ENCODE measurements at regions not wholly inside any gene's neighbourhood (a gene's known extent, or its start where the extent isn't known, plus 50 kb on each side); places are given as distances from the start of the nearest gene placed in this dataset.

GRCh38 chr22:48305726-48306235 lies 1521.9 kb downstream of the BRD1 start (continued):
- TF ChIP-seq, protein P1, sequence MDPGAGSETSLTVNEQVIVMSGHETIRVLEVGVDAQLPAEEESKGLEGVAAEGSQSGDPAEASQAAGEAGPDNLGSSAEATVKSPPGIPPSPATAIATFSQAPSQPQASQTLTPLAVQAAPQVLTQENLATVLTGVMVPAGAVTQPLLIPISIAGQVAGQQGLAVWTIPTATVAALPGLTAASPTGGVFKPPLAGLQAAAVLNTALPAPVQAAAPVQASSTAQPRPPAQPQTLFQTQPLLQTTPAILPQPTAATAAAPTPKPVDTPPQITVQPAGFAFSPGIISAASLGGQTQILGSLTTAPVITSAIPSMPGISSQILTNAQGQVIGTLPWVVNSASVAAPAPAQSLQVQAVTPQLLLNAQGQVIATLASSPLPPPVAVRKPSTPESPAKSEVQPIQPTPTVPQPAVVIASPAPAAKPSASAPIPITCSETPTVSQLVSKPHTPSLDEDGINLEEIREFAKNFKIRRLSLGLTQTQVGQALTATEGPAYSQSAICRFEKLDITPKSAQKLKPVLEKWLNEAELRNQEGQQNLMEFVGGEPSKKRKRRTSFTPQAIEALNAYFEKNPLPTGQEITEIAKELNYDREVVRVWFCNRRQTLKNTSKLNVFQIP (CRISPR knock-in tag; IDR thresholded peaks at IDR 0.05; ENCODE audit: borderline replicate concordance, low read depth): no peak
- no peak for TF ChIP-seq SNAI2 (CRISPR knock-in tag; IDR thresholded peaks at IDR 0.05)

DNA sequence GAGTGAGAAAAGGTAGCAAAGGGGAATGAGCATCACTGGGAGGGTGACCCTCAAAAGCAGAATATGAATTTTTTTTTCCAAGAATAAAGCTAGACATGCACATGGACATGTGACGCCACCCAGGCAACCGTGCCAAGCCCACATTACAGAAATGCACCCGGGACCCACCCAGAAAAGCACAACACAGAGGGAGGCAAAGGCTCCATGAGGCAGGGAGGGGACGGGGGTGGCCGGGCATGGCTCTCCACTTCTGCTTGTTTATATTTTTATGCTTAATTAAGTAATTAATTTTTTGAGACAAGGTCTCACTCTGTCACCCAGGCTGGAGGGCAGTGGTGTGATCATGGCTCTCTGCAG lies 1524.3 kb downstream of the BRD1 start:
- no peak for ATAC-seq
- no peak for TF ChIP-seq SNAI2 (CRISPR knock-in tag; IDR thresholded peaks at IDR 0.05)
- TF ChIP-seq CSRNP3 (CRISPR knock-in tag; IDR thresholded peaks at IDR 0.05): no peak
- TF ChIP-seq TOX (CRISPR knock-in tag; IDR thresholded peaks at IDR 0.05; ENCODE audit: borderline replicate concordance): no peak
- TF ChIP-seq GLIS3 (CRISPR knock-in tag; IDR thresholded peaks at IDR 0.05): no peak
- TF ChIP-seq ZNF565 (CRISPR knock-in tag; conservative IDR thresholded peaks at IDR 0.05; ENCODE audit: low read depth): no peak

DNA sequence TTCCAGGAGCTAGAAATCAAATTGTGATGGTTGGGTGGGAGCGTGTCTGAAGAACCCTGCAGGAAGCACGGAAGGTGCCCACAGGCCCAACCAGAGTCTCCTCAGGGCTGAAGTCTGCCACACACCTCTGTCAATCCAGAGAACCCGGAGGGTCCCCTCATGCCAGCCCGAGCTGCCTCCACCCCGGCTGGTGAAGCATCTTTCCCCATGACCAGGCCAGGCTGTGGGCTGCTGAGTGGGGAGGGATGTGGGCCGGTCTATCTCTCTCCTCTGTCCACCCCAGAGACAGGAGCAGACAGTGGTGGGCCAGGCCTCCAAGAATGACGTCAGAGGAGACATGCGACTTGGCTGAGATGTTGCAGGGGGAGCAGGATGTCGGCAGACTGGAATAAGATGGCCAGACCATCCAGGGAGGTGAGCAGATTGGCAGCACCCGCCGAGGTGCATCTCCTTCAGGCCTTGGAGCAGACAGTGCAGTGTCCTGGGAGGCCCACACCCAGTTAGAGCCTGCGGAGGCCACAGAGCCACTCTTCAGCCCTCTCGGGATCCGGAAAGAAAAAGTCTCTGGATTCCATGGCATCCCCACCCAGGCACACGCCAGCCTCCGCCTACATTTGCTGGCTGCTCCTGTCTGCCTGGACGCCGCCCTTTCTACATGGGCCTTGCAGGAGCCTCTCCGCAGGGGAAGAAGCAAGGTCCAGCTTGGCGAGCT lies 1524.9 kb downstream of the BRD1 start:
- no peak for ATAC-seq
- TF ChIP-seq RARB (CRISPR knock-in tag; IDR thresholded peaks at IDR 0.05) (no peak), ESRRG (CRISPR knock-in tag; IDR thresholded peaks at IDR 0.05) (no peak), ZC3H10 (CRISPR knock-in tag; IDR thresholded peaks at IDR 0.05) (no peak), GLIS3 (CRISPR knock-in tag; IDR thresholded peaks at IDR 0.05) (no peak), TCF4 (CRISPR knock-in tag; IDR thresholded peaks at IDR 0.05; ENCODE audit: borderline replicate concordance) (no peak), OSR1 (CRISPR knock-in tag; IDR thresholded peaks at IDR 0.05) (no peak), PATZ1 (CRISPR knock-in tag; IDR thresholded peaks at IDR 0.05; ENCODE audit: borderline replicate concordance) (no peak), ZFP30 (CRISPR knock-in tag; IDR thresholded peaks at IDR 0.05) (no peak), BACH2 (CRISPR knock-in tag; IDR thresholded peaks at IDR 0.05; ENCODE audit: borderline replicate concordance) (no peak), ZFP3 (CRISPR knock-in tag; IDR thresholded peaks at IDR 0.05) (no peak), ISL1 (CRISPR knock-in tag; IDR thresholded peaks at IDR 0.05) (no peak), SNAI2 (CRISPR knock-in tag; IDR thresholded peaks at IDR 0.05) (no peak), ZNF8 (CRISPR knock-in tag; IDR thresholded peaks at IDR 0.05) (no peak), CSRNP3 (CRISPR knock-in tag; IDR thresholded peaks at IDR 0.05) (no peak), ARNTL (CRISPR knock-in tag; IDR thresholded peaks at IDR 0.05; ENCODE audit: borderline replicate concordance, low read depth) (no peak)
- TF ChIP-seq, protein P1 (CRISPR knock-in tag; IDR thresholded peaks at IDR 0.05; ENCODE audit: borderline replicate concordance, low read depth): no peak
- TF ChIP-seq, protein P2, sequence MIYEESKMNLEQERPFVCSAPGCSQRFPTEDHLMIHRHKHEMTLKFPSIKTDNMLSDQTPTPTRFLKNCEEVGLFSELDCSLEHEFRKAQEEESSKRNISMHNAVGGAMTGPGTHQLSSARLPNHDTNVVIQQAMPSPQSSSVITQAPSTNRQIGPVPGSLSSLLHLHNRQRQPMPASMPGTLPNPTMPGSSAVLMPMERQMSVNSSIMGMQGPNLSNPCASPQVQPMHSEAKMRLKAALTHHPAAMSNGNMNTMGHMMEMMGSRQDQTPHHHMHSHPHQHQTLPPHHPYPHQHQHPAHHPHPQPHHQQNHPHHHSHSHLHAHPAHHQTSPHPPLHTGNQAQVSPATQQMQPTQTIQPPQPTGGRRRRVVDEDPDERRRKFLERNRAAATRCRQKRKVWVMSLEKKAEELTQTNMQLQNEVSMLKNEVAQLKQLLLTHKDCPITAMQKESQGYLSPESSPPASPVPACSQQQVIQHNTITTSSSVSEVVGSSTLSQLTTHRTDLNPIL (CRISPR knock-in tag; IDR thresholded peaks at IDR 0.05; ENCODE audit: low read depth): no peak

All from SK-N-SH treated with all-trans-retinoic acid at 6 μM for 48 hours (cell line).